GM18520 (cell line): ENCODE measurements at regions not wholly inside any gene's neighbourhood (a gene's known extent, or its start where the extent isn't known, plus 50 kb on each side); places are given as distances from the start of the nearest gene placed in this dataset.

Experiments used
- ATAC-seq: cut with Tn5 transposase; IDR thresholded peaks from one replicate; pipeline ENCODE4 v1.9.1; 2021; ENCODE audit not compliant: unreplicated experiment

- ATAC-seq, result no peak
Observed at GRCh38 chr1:38555130-38555529, 304.4 kb downstream of the RRAGC start.

GRCh38 chr1:38551318-38552307 is 308.0 kb downstream of the RRAGC start:
- ATAC-seq, result no peak

- ATAC-seq, result no peak
Observed at GRCh38 chr1:38549191-38549590, 310.4 kb downstream of the RRAGC start.

GRCh38 chr1:38547321-38547720 is 312.3 kb downstream of the RRAGC start:
- no peak for ATAC-seq

GRCh38 chr1:38546636-38547035 is 312.9 kb downstream of the RRAGC start:
- no peak for ATAC-seq

GRCh38 chr1:38541223-38541622 is 318.3 kb downstream of the RRAGC start:
- no peak for ATAC-seq

- ATAC-seq, result no peak
Observed at GRCh38 chr1:38539931-38540330, 319.6 kb downstream of the RRAGC start.

- no peak for ATAC-seq
Observed at GRCh38 chr1:38538834-38539233, 320.7 kb downstream of the RRAGC start.

- no peak for ATAC-seq
Observed at GRCh38 chr1:38536089-38536488, 323.5 kb downstream of the RRAGC start.

GRCh38 chr1:38534473-38534823 is 325.1 kb downstream of the RRAGC start:
- ATAC-seq, result no peak

GRCh38 chr1:38533772-38534472 is 325.6 kb downstream of the RRAGC start:
- no peak for ATAC-seq

GRCh38 chr1:38530957-38531356 is 328.6 kb downstream of the RRAGC start:
- no peak for ATAC-seq

- no peak for ATAC-seq
Observed at GRCh38 chr1:38529946-38530345, 329.6 kb downstream of the RRAGC start.

- no peak for ATAC-seq
Observed at GRCh38 chr1:38529391-38529790, 330.2 kb downstream of the RRAGC start.

- no peak for ATAC-seq
Observed at GRCh38 chr1:38528623-38529022, 330.9 kb downstream of the RRAGC start.

GRCh38 chr1:38527373-38527966 is 332.1 kb downstream of the RRAGC start:
- ATAC-seq, result peak; percentile 82

- ATAC-seq, result no peak
Observed at GRCh38 chr1:38526046-38526445, 333.5 kb downstream of the RRAGC start.

- no peak for ATAC-seq
Observed at GRCh38 chr1:38525343-38526043, 334.1 kb downstream of the RRAGC start.

GRCh38 chr1:38524025-38524641 is 335.4 kb downstream of the RRAGC start:
- ATAC-seq, result no peak

- ATAC-seq, result no peak
Observed at GRCh38 chr1:38523568-38523939, 336.0 kb downstream of the RRAGC start.
